Gastroesophageal sphincter (tissue), 4 donors: ENCODE measurements at regions not wholly inside any gene's neighbourhood (a gene's known extent, or its start where the extent isn't known, plus 50 kb on each side); places are given as distances from the start of the nearest gene placed in this dataset.

ENCODE experiments used
- ATAC-seq: fragments of 150-250 bp; one replicate; pipeline ENCODE4 v1.9.1; 2016; ENCODE audit warnings: mild to moderate bottlenecking, moderate library complexity
- H3K27ac ChIP-seq, 4 donors: fragments of 200-600 bp; sonication (generic) in 3 of 4; 1 replicate in 3 of 4; 2 replicates in 1 of 4; pipeline ENCODE4 v1.5.1; 2016 to 2019
- H3K27me3 ChIP-seq: fragments of 200-600 bp; sonication (generic); one replicate; pipeline ENCODE4 v1.5.1; 2019
- H3K36me3 ChIP-seq, 2 donors: fragments of 200-600 bp; sonication (generic); one replicate each; pipeline ENCODE4 v1.5.1; 2019; ENCODE audit warnings: control low read depth in 1 of 2
- H3K4me1 ChIP-seq, 3 donors: fragments of 200-600 bp; sonication (generic); 1 replicate in 2 of 3; 2 replicates in 1 of 3; pipeline ENCODE4 v1.5.1; 2016 to 2019; ENCODE audit warnings: control low read depth in 2 of 3
- H3K4me3 ChIP-seq, 2 donors: fragments of 200-600 bp; sonication (generic); one replicate each; pipeline ENCODE4 v1.5.1; 2019; ENCODE audit warnings: mild to moderate bottlenecking in 1 of 2, moderate library complexity in 1 of 2
- H3K9me3 ChIP-seq, 3 donors: fragments of 200-600 bp; sonication (generic); one replicate each; pipeline ENCODE4 v1.5.1; 2017 to 2019; ENCODE audit warnings: control low read depth in 2 of 3
- EP300 ChIP-seq: sonication (generic); formaldehyde crosslinking; IDR thresholded peaks from one replicate; pipeline ENCODE4 v1.6.1; 2017; ENCODE audit warnings: antibody characterized with exemption, mild to moderate bottlenecking
- POLR2A ChIP-seq, 2 donors: fragments of 450-650 bp; IDR thresholded peaks; one replicate each; pipeline ENCODE4 v1.6.1; 2017; ENCODE audit warnings: antibody characterized with exemption in 2 of 2, mild to moderate bottlenecking in 2 of 2, moderate library complexity in 1 of 2
- POLR2AphosphoS5 ChIP-seq: sonication (generic); formaldehyde crosslinking; IDR thresholded peaks from one replicate; pipeline ENCODE4 v1.6.1; 2017; ENCODE audit warnings: antibody characterized with exemption
- WGBS, 2 donors: methylation state at CpG; one replicate each; pipeline ENCODE4 v1.1.5; 2018; ENCODE audit warnings: low coverage in 1 of 2; 5-methylcytosine and 5-hydroxymethylcytosine counted together
- TF ChIP-seq, protein P1 (sequence below), 4 experiments: fragments of 200-600 bp in 2 of 4; fragments of 450-650 bp in 2 of 4; sonication (generic) in 1 of 4; IDR thresholded peaks; one replicate each; pipeline ENCODE4 v1.5.1; 2017 to 2019; ENCODE audit warnings: antibody characterized with exemption in 4 of 4, mild to moderate bottlenecking in 2 of 4, moderate library complexity in 2 of 4

DNA sequence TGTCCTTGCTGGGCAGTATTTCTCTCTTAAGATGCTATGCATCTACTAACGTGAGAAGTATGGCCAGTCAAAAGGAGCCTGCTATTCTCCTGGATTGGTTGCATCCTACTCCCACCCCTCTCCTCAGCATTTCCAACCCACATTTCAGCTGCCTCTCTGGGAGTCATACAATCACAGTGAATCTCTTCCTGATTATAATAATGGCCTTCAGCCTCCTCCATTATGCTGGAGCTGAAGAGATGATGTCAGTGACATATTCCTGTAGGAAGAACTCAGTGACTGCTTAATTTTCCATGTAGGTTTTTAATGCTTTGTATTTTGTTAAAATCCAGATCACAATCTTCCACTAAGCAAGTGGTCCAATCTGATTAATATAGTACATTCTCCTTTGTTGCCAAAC, 82.7 kb upstream of the SUCLG2 start:
- H3K4me1 ChIP-seq = no peaks in the 10 kb centered on the region

DNA sequence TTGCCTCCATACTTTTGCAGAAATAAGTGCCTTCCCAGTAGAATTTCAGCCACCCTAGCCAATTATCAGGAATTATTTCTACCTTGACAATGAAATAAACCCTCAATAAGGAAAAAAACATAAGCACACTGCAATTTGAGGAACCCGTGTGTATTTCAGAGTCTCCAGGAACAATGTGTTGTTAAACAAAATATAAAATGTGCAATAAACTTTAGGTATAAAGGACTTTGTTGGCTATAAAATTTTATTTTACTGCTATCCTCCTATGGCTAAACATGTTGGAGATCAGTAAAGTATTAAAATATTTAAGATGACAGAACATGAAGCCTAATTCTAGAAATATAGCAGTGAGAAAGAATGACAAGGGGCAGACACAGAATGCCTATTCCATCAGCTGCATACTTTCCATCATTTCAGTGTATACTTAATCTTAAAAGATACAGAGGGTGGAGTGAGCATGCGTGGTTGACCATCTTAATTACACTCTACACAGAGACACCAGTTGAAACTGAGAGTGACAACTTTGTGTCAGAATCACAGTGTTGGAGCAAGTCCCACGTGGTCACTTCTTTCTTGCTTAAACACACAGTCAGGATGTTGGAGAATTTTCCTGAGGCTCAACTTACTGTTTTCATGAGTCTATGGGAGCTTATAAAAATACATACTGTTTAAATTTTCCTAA, 79.0 kb upstream of the SUCLG2 start:
- TF ChIP-seq, protein P1, sequence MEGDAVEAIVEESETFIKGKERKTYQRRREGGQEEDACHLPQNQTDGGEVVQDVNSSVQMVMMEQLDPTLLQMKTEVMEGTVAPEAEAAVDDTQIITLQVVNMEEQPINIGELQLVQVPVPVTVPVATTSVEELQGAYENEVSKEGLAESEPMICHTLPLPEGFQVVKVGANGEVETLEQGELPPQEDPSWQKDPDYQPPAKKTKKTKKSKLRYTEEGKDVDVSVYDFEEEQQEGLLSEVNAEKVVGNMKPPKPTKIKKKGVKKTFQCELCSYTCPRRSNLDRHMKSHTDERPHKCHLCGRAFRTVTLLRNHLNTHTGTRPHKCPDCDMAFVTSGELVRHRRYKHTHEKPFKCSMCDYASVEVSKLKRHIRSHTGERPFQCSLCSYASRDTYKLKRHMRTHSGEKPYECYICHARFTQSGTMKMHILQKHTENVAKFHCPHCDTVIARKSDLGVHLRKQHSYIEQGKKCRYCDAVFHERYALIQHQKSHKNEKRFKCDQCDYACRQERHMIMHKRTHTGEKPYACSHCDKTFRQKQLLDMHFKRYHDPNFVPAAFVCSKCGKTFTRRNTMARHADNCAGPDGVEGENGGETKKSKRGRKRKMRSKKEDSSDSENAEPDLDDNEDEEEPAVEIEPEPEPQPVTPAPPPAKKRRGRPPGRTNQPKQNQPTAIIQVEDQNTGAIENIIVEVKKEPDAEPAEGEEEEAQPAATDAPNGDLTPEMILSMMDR (IDR thresholded peaks at IDR 0.05) = no peak
- no peak for TF ChIP-seq EP300
- no peak for TF ChIP-seq POLR2AphosphoS5
- no peak for TF ChIP-seq POLR2A (IDR thresholded peaks at IDR 0.05)
- Histone ChIP-seq H3K36me3 (no peaks in the 10 kb centered on the region), H3K4me1 (no peaks in the 10 kb centered on the region), H3K4me3 (no peak overlapping the region), H3K27ac (no peak overlapping the region), H3K9me3 (no peaks in the 10 kb centered on the region), H3K27me3 (no peaks in the 10 kb centered on the region)
- 76 to 78% methylated on average over 3 of the region's 3 CpGs for WGBS, 2 donors
- no peak for ATAC-seq

More for the DNA sequence above, 82.7 kb upstream of the SUCLG2 start:
- no peak overlapping the region for H3K4me3 ChIP-seq
- TF ChIP-seq POLR2AphosphoS5 (no peak), EP300 (no peak)
- TF ChIP-seq, protein P1 (IDR thresholded peaks at IDR 0.05) = no peak
- H3K36me3 ChIP-seq = no peaks in the 10 kb centered on the region
- H3K9me3 ChIP-seq = peaks cover 0 to 13% (median 0%) of the 10 kb centered on the region in 3 donors
- WGBS, 2 donors = 79% methylated on average over 1 of the region's 1 CpG; no CpG with 5 or more reads in 1 of the 2 donors
- H3K27me3 ChIP-seq = no peaks in the 10 kb centered on the region
- no peak overlapping the region for H3K27ac ChIP-seq
- ATAC-seq = no peak

DNA sequence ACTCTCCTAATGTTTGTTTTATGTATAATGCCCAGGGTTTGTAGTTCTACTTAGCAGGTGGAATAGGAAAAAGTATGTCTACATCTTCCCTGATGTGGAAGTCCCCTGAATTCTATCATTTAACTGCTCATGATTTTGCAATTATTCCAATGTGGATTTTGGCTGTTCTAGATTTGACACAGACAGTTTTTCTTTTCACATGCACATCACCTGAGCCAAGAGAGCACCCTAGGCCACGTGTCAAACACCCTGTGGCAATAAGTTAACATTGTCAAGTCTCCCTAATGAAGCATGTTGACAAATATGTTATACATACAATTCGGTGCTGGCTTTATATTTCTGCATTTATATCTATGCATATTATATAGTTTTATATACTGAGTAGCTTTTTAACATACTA, 70.0 kb upstream of the SUCLG2 start:
- no peak overlapping the region for H3K4me3 ChIP-seq
- no peak for TF ChIP-seq POLR2A (IDR thresholded peaks at IDR 0.05)
- TF ChIP-seq POLR2AphosphoS5 = no peak
- TF ChIP-seq, protein P1 (IDR thresholded peaks at IDR 0.05) = no peak
- H3K27me3 ChIP-seq = no peaks in the 10 kb centered on the region
- H3K27ac ChIP-seq = no peak overlapping the region
- WGBS, 2 donors = 85 to 92% methylated on average over 2 of the region's 2 CpGs
- H3K4me1 ChIP-seq = no peaks in the 10 kb centered on the region
- ATAC-seq = no peak
- no peaks in the 10 kb centered on the region for H3K36me3 ChIP-seq
- peaks cover 0 to 12% (median 0%) of the 10 kb centered on the region in 3 donors for H3K9me3 ChIP-seq

DNA sequence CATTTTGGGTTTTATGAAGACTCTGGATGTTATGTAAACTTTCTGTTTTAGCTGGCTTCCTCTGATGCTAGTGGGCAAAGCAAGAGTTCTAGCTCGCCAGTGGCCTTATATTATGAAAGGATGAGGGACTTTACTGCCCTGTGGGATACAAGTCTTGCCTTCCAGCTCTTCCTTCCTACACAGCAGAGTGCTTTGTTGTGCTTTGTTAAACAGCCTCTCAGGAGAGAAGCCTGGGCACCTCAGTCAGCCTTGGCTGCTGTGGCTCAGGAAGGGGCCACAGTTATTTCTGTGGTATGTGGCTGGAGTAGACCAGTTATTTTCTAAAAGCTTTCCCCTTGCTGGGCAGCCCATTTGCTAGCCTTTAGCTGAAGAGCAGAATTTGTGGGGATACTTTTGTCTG, 69.5 kb upstream of the SUCLG2 start:
- Histone ChIP-seq H3K27ac (no peak overlapping the region), H3K4me3 (no peak overlapping the region), H3K27me3 (no peaks in the 10 kb centered on the region), H3K4me1 (no peaks in the 10 kb centered on the region), H3K9me3 (peaks cover 0 to 12% (median 0%) of the 10 kb centered on the region in 3 donors), H3K36me3 (no peaks in the 10 kb centered on the region)
- ATAC-seq = no peak
- 71 to 80% methylated on average over 1 of the region's 1 CpG for WGBS, 2 donors
- TF ChIP-seq POLR2A (IDR thresholded peaks at IDR 0.05) (no peak), EP300 (no peak), POLR2AphosphoS5 (no peak)
- TF ChIP-seq, protein P1 (IDR thresholded peaks at IDR 0.05) = no peak

DNA sequence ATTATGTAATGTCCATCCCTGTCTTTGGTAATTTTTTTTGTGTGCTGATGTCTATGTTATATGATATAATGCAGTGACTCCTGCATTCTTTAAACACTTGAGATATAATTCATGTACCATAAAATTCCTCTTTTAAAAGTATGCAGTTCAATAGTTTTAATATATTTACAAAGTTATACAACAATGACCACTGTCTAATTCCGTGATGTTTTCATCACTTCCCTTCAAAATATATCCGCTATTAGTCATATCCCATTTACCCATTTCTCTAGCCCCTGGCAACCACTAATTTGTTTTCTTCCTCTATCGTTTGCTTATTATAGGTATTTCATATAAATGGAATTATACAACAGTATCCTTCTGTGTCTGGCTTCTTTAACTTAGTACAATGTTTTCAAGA, 64.9 kb upstream of the SUCLG2 start:
- Histone ChIP-seq H3K27ac (no peak overlapping the region), H3K4me3 (no peak overlapping the region), H3K9me3 (no peaks in the 10 kb centered on the region), H3K4me1 (no peaks in the 10 kb centered on the region), H3K27me3 (no peaks in the 10 kb centered on the region), H3K36me3 (no peaks in the 10 kb centered on the region)
- 89 to 93% methylated on average over 3 of the region's 3 CpGs for WGBS, 2 donors
- no peak for ATAC-seq
- TF ChIP-seq, protein P1 (IDR thresholded peaks at IDR 0.05) = no peak
- TF ChIP-seq POLR2A (IDR thresholded peaks at IDR 0.05) = no peak
- no peak for TF ChIP-seq EP300
- TF ChIP-seq POLR2AphosphoS5 = no peak
